ENCODE measurements at regions not wholly inside any gene's neighbourhood (a gene's known extent, or its start where the extent isn't known, plus 50 kb on each side); places are given as distances from the start of the nearest gene placed in this dataset.

DNA sequence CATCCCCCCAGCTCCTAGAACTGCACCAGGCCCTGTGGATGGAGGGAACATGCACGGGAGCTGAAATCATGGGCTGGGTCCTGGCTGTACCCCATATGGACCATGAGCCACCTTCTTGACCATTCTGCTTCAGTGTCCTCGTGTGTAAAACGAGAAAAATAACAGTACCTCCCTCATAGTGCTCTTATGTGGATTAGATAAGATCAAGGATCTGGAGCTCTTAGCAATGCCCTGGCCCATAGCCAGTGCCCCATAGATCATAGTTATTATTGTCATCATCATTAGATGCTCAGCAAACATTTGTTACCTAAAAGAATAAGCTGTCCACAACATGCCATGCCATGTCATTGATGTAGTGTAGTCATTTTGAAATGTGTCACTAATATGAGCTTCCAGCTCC, 71.3 kb downstream of the SYNE3 start:
- no peak for TF ChIP-seq EZH2 (optimal IDR thresholded peaks at IDR 0.05; ENCODE audit: low read depth, low read length)
- TF ChIP-seq, protein P1, sequence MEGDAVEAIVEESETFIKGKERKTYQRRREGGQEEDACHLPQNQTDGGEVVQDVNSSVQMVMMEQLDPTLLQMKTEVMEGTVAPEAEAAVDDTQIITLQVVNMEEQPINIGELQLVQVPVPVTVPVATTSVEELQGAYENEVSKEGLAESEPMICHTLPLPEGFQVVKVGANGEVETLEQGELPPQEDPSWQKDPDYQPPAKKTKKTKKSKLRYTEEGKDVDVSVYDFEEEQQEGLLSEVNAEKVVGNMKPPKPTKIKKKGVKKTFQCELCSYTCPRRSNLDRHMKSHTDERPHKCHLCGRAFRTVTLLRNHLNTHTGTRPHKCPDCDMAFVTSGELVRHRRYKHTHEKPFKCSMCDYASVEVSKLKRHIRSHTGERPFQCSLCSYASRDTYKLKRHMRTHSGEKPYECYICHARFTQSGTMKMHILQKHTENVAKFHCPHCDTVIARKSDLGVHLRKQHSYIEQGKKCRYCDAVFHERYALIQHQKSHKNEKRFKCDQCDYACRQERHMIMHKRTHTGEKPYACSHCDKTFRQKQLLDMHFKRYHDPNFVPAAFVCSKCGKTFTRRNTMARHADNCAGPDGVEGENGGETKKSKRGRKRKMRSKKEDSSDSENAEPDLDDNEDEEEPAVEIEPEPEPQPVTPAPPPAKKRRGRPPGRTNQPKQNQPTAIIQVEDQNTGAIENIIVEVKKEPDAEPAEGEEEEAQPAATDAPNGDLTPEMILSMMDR (IDR thresholded peaks at IDR 0.05; ENCODE audit: low read length), result no peak
- TF ChIP-seq EZH2phosphoT487 (IDR thresholded peaks at IDR 0.05; ENCODE audit: low read length), result no peak

All from MM.1S (cell line).